ENCODE measurements at regions not wholly inside any gene's neighbourhood (a gene's known extent, or its start where the extent isn't known, plus 50 kb on each side); places are given as distances from the start of the nearest gene placed in this dataset.

GRCh38 chr2:221204699-221205098 is 367.4 kb downstream of the EPHA4 start:
- H3K4me3 ChIP-seq (ENCODE audit: low read length) = no peak overlapping the region
- no peak for TF ChIP-seq CTCF (conservative IDR thresholded peaks at IDR 0.05; ENCODE audit: low read length)
- no peak for DNase-seq (ENCODE audit: low read depth)

GRCh38 chr2:221205103-221205673 is 366.9 kb downstream of the EPHA4 start:
- no peak for DNase-seq (ENCODE audit: low read depth)
- no peak for TF ChIP-seq CTCF (conservative IDR thresholded peaks at IDR 0.05; ENCODE audit: low read length)
- H3K4me3 ChIP-seq (ENCODE audit: low read length) = no peak overlapping the region

- no peak for DNase-seq (ENCODE audit: low read depth)
- no peak overlapping the region for H3K4me3 ChIP-seq (ENCODE audit: low read length)
- no peak for TF ChIP-seq CTCF (conservative IDR thresholded peaks at IDR 0.05; ENCODE audit: low read length)
Measured at GRCh38 chr2:221210686-221211085, 361.4 kb downstream of the EPHA4 start.

GRCh38 chr2:221211653-221212052 is 360.5 kb downstream of the EPHA4 start:
- no peak for DNase-seq (ENCODE audit: low read depth)
- no peak overlapping the region for H3K4me3 ChIP-seq (ENCODE audit: low read length)
- TF ChIP-seq CTCF (conservative IDR thresholded peaks at IDR 0.05; ENCODE audit: low read length) = no peak

- no peak for TF ChIP-seq CTCF (conservative IDR thresholded peaks at IDR 0.05; ENCODE audit: low read length)
- DNase-seq (ENCODE audit: low read depth) = no peak
- no peak overlapping the region for H3K4me3 ChIP-seq (ENCODE audit: low read length)
Measured at GRCh38 chr2:221212105-221212504, 360.0 kb downstream of the EPHA4 start.

- H3K4me3 ChIP-seq (ENCODE audit: low read length) = no peak overlapping the region
- no peak for DNase-seq (ENCODE audit: low read depth)
- no peak for TF ChIP-seq CTCF (conservative IDR thresholded peaks at IDR 0.05; ENCODE audit: low read length)
Measured at GRCh38 chr2:221215487-221215886, 356.6 kb downstream of the EPHA4 start.

- H3K4me3 ChIP-seq (ENCODE audit: low read length) = no peak overlapping the region
- DNase-seq (ENCODE audit: low read depth) = no peak
- TF ChIP-seq CTCF (conservative IDR thresholded peaks at IDR 0.05; ENCODE audit: low read length) = no peak
Measured at GRCh38 chr2:221216636-221217035, 355.5 kb downstream of the EPHA4 start.

Measured in AG10803 (cell line).